Cardiac fibroblast (primary cell): ENCODE measurements at regions not wholly inside any gene's neighbourhood (a gene's known extent, or its start where the extent isn't known, plus 50 kb on each side); places are given as distances from the start of the nearest gene placed in this dataset.

Experiments used
- DNase-seq, 2 donors: peaks; one replicate each; pipeline versions ENCODE4 v3.0.0 to v3.0.0-alpha.2; 2010; ENCODE audit warnings: low read depth in 2 of 2
- H3K4me3 ChIP-seq, 2 donors: replicated peaks in 1 of 2; 1 replicate in 1 of 2; 2 replicates in 1 of 2; pipeline ENCODE4 v1.5.1; 2011; ENCODE audit warnings: low read depth in 2 of 2, low read length in 2 of 2, mild to moderate bottlenecking in 2 of 2, moderate library complexity in 1 of 2
- CTCF ChIP-seq: IDR thresholded peaks from one replicate; pipeline ENCODE4 v1.5.1; 2011; ENCODE audit warnings: low read depth, mild to moderate bottlenecking, low read length, inconsistent platforms

GRCh38 chr9:8172000-8172399 is 372.4 kb upstream of the DMAC1 start:
- DNase-seq = no peak
- TF ChIP-seq CTCF = no peak
- no peak overlapping the region for H3K4me3 ChIP-seq

- DNase-seq = no peak
- no peak for TF ChIP-seq CTCF
- H3K4me3 ChIP-seq = no peak overlapping the region
Measured at GRCh38 chr9:8168916-8169438, 369.4 kb upstream of the DMAC1 start.

- no peak overlapping the region for H3K4me3 ChIP-seq
- TF ChIP-seq CTCF = no peak
- DNase-seq = no peak
Measured at GRCh38 chr9:8160787-8161186, 361.2 kb upstream of the DMAC1 start.

GRCh38 chr9:8158574-8158973 is 359.0 kb upstream of the DMAC1 start:
- TF ChIP-seq CTCF = no peak
- H3K4me3 ChIP-seq = no peak overlapping the region
- DNase-seq = no peak

- H3K4me3 ChIP-seq = no peak overlapping the region
- no peak for TF ChIP-seq CTCF
- DNase-seq = no peak
Measured at GRCh38 chr9:8157683-8158324, 358.2 kb upstream of the DMAC1 start.

- no peak for DNase-seq
- H3K4me3 ChIP-seq = no peak overlapping the region
- no peak for TF ChIP-seq CTCF
Measured at GRCh38 chr9:8156346-8156745, 356.8 kb upstream of the DMAC1 start.

GRCh38 chr9:8155706-8156105 is 356.1 kb upstream of the DMAC1 start:
- H3K4me3 ChIP-seq = no peak overlapping the region
- no peak for TF ChIP-seq CTCF
- no peak for DNase-seq
